ENCODE measurements at regions not wholly inside any gene's neighbourhood (a gene's known extent, or its start where the extent isn't known, plus 50 kb on each side); places are given as distances from the start of the nearest gene placed in this dataset.

- no peak for TF ChIP-seq EP300 (IDR thresholded peaks at IDR 0.05)
- TF ChIP-seq CTCF (IDR thresholded peaks at IDR 0.05): no peak
- no peak for TF ChIP-seq POLR2A (IDR thresholded peaks at IDR 0.05; ENCODE audit: low read depth)
- TF ChIP-seq POLR2AphosphoS5 (IDR thresholded peaks at IDR 0.05): no peak
- 86% methylated on average over 3 of the region's 3 CpGs for WGBS
- intact Hi-C loops (cut with DNase I): no loop called here
Observed at GRCh38 chr2:138209009-138209408, 244.7 kb downstream of the HNMT start.

DNA sequence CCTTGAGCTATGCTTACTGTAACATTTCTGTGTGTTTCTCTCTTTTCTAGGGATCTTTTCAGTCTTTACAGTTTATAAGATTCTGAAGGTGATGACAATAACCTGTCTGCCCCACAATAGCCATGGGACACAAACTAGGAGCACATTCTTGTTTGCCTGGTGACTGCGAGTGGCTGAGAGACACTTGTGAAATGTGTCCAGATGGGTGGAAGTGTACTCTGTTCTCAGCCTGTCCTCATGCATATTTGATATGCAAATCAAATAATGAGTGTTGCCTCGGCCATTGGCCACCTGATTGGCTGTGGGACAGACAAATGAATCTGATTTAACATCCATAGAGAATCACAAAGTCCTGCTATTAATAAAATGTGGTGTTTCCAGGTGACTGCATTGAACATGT, 246.2 kb downstream of the HNMT start:
- no peak for DNase-seq (ENCODE audit: extremely low spot score)
- TF ChIP-seq CTCF (IDR thresholded peaks at IDR 0.05) (no peak), POLR2AphosphoS5 (IDR thresholded peaks at IDR 0.05) (no peak), EP300 (IDR thresholded peaks at IDR 0.05) (no peak), POLR2A (IDR thresholded peaks at IDR 0.05; ENCODE audit: low read depth) (no peak)
- H3K4me3 ChIP-seq: no peak overlapping the region
- no peaks in the 10 kb centered on the region for H3K4me1 ChIP-seq
- no peaks in the 10 kb centered on the region for H3K27me3 ChIP-seq
- 89% methylated on average over 2 of the region's 2 CpGs for WGBS
- no peak overlapping the region for H3K27ac ChIP-seq (replicated peaks in 1 of 4)
- intact Hi-C loops (cut with DNase I): no loop called here
- H3K9me3 ChIP-seq: no peaks in the 10 kb centered on the region
- H3K36me3 ChIP-seq: no peaks in the 10 kb centered on the region

More at GRCh38 chr2:138209009-138209408, 244.7 kb downstream of the HNMT start:
- H3K4me1 ChIP-seq: no peaks in the 10 kb centered on the region
- H3K27me3 ChIP-seq: no peaks in the 10 kb centered on the region
- no peak overlapping the region for H3K4me3 ChIP-seq
- no peak overlapping the region for H3K27ac ChIP-seq (replicated peaks in 1 of 4)
- DNase-seq (ENCODE audit: extremely low spot score): no peak
- H3K9me3 ChIP-seq: peaks cover 0 to 5% (median 0%) of the 10 kb centered on the region in 4 donors
- H3K36me3 ChIP-seq: no peaks in the 10 kb centered on the region

DNA sequence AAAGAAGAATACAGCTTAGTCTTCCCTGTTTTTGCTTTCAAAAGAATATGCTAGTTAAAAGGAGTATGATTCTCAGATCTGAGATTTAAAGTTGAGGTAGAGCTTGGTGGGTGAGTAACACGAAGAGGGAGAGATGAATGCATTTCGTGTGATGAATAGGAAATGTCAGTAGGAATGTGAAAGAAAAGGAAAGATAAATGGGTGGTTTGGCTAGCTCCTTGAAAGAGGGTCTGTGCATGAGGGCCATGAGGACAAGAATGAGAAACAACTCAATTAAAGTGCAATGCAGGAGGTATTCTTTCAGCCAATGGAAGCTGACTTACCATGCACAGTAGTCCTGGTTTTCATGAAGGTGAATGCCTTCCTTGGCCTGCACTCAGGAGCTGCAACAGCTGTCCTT, 248.2 kb downstream of the HNMT start:
- WGBS: 92% methylated on average over 2 of the region's 2 CpGs

DNA sequence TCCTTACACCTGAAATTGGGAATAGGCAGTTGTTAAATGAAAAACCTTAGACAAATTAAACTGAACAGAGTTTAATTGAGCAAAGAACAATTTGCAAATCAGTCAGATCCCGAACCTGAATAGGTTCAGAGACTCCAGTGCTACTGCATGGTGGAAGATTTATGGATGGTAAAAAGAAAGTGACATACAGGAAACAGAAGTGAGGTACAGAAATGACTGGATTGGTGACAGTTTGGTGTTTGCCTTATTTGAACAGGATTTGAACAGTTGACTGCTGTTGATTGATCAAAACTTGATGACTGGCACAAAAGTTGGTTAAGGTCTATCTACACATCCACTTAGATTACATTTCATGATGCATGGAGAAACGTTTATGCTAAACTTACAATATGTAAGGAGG, 248.8 kb downstream of the HNMT start:
- intact Hi-C loops (cut with DNase I): no loop called here
- Histone ChIP-seq H3K9me3 (no peaks in the 10 kb centered on the region), H3K4me3 (no peak overlapping the region), H3K27ac (replicated peaks in 1 of 4) (no peak overlapping the region), H3K27me3 (no peaks in the 10 kb centered on the region), H3K36me3 (no peaks in the 10 kb centered on the region), H3K4me1 (no peaks in the 10 kb centered on the region)
- DNase-seq (ENCODE audit: extremely low spot score): no peak
- TF ChIP-seq POLR2A (IDR thresholded peaks at IDR 0.05; ENCODE audit: low read depth) (no peak), POLR2AphosphoS5 (IDR thresholded peaks at IDR 0.05) (no peak), CTCF (IDR thresholded peaks at IDR 0.05) (no peak), EP300 (IDR thresholded peaks at IDR 0.05) (no peak)
- WGBS: 80% methylated on average over 2 of the region's 2 CpGs

More for the DNA sequence above, 248.2 kb downstream of the HNMT start:
- Histone ChIP-seq H3K27me3 (no peaks in the 10 kb centered on the region), H3K27ac (replicated peaks in 1 of 4) (no peak overlapping the region), H3K4me1 (no peaks in the 10 kb centered on the region), H3K9me3 (no peaks in the 10 kb centered on the region), H3K4me3 (no peak overlapping the region), H3K36me3 (no peaks in the 10 kb centered on the region)
- no peak for TF ChIP-seq CTCF (IDR thresholded peaks at IDR 0.05)
- no peak for TF ChIP-seq POLR2AphosphoS5 (IDR thresholded peaks at IDR 0.05)
- no peak for TF ChIP-seq POLR2A (IDR thresholded peaks at IDR 0.05; ENCODE audit: low read depth)
- TF ChIP-seq EP300 (IDR thresholded peaks at IDR 0.05): no peak
- no peak for DNase-seq (ENCODE audit: extremely low spot score)
- intact Hi-C loops (cut with DNase I): no loop called here

DNA sequence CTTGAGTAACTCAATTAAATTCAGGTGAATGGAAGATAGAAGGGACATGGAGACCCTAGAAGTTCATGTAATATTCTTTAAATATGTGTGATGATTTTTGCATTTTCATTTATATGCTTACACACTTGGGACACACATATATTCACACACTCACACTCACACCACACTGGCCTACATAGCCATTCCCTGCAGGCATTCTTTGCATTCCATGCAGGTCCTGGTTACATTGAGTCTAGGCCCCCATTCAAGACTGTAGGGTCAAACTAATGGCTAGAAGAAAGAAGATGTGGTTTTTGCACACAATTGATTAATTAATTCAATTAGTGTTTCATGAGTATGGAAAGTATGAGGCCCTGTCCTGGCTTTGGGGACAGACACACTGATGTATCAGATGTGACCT, 249.4 kb downstream of the HNMT start:
- Histone ChIP-seq H3K36me3 (no peaks in the 10 kb centered on the region), H3K4me1 (no peaks in the 10 kb centered on the region), H3K27ac (replicated peaks in 1 of 4) (no peak overlapping the region), H3K27me3 (no peaks in the 10 kb centered on the region), H3K9me3 (no peaks in the 10 kb centered on the region), H3K4me3 (no peak overlapping the region)
- TF ChIP-seq POLR2A (IDR thresholded peaks at IDR 0.05; ENCODE audit: low read depth): no peak
- no peak for TF ChIP-seq CTCF (IDR thresholded peaks at IDR 0.05)
- no peak for TF ChIP-seq POLR2AphosphoS5 (IDR thresholded peaks at IDR 0.05)
- no peak for TF ChIP-seq EP300 (IDR thresholded peaks at IDR 0.05)
- DNase-seq (ENCODE audit: extremely low spot score): no peak
- intact Hi-C loops (cut with DNase I): no loop called here

Measured in esophagus muscularis mucosa (tissue), 4 donors.